WI38 (cell line): ENCODE measurements at regions not wholly inside any gene's neighbourhood (a gene's known extent, or its start where the extent isn't known, plus 50 kb on each side); places are given as distances from the start of the nearest gene placed in this dataset.

ENCODE experiments used
- H3K4me3 ChIP-seq: 2 replicates; pipeline ENCODE4 v1.5.1; 2011; ENCODE audit warnings: low read depth, mild to moderate bottlenecking, control low read depth, low read length
- TF ChIP-seq, protein P1 (sequence below): IDR thresholded peaks from 2 replicates; pipeline ENCODE4 v1.5.1; 2012; ENCODE audit warnings: low read depth, mild to moderate bottlenecking, control low read depth, low read length

DNA sequence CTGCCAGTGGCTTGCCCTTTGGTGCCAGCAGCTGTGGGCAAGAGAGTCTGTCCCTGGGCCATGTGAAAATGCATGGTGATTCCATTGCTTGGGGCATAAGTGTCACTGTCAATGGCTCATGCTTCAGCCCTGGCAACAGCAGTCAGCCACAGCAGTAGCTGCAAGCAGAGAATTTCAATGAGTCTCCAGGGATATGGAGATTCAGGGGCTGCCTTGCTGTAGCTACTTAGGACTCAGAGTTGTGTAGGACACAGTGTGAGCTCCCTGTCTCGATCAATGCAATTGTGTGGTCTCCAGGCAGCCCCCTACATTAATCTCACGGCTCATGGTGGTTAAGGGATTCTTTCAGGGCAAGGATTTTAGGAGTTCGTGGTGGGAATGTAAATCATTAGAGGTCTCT, 126.3 kb upstream of the STARD3NL start:
- TF ChIP-seq, protein P1, sequence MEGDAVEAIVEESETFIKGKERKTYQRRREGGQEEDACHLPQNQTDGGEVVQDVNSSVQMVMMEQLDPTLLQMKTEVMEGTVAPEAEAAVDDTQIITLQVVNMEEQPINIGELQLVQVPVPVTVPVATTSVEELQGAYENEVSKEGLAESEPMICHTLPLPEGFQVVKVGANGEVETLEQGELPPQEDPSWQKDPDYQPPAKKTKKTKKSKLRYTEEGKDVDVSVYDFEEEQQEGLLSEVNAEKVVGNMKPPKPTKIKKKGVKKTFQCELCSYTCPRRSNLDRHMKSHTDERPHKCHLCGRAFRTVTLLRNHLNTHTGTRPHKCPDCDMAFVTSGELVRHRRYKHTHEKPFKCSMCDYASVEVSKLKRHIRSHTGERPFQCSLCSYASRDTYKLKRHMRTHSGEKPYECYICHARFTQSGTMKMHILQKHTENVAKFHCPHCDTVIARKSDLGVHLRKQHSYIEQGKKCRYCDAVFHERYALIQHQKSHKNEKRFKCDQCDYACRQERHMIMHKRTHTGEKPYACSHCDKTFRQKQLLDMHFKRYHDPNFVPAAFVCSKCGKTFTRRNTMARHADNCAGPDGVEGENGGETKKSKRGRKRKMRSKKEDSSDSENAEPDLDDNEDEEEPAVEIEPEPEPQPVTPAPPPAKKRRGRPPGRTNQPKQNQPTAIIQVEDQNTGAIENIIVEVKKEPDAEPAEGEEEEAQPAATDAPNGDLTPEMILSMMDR, result no peak
- no peak overlapping the region for H3K4me3 ChIP-seq

DNA sequence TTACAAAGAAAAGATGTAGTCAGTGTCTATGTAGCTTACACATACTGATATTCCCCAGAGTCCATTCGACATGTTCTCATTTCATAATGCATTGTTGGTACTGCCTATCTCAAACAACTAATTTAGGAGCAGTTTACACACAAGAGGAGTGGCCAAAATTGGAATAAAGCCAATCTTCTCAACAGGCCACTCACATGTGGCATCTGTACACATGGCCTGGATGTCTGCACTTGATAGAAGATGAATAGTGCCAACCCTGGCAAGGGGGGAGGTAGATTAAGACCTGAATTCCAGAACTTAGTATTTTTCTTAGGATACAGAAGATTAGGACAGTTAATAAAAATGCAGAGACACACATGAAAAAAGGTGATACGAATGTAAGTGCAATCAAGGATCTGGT, 125.3 kb upstream of the STARD3NL start:
- TF ChIP-seq, protein P1, result no peak
- H3K4me3 ChIP-seq, result no peak overlapping the region

DNA sequence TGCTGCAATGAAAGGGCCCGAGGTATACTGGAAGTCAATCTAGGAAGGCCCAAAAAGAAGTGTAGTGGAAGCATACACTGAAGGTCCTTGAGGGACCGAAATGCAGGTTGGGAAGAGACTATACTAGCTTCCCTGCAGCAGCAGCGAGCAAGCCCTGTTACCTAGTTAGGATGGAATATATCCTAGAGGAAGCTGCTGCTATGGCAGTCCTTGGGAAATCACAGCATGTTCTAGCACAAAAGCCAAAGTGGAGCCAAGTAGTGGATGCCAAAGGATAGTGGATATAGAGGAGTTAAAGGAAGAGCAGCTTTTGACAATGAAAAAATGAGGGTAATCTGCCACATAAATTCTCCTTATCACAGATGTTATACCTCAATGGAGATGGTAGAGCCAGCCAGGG, 123.8 kb upstream of the STARD3NL start:
- TF ChIP-seq, protein P1, result no peak
- H3K4me3 ChIP-seq, result no peak overlapping the region

DNA sequence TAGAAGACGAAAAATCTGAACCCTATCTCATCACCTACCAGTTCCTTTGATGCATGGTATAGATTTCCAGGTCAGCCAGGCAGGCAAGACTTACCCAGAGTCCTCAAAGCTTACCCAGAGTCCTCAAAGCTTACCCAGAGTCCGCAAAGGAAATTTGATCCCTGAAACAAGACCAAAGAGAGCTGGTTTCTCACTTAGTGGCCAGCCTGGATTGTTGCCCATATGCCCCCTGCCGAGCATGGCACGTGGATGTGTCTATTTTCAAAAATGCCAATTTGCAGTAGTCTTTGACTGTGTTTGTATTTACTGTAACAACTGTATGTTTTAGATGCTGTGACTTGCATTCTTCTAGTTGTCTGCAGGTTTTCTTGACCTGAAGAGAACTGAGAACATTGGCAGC, 120.2 kb upstream of the STARD3NL start:
- TF ChIP-seq, protein P1, result no peak
- H3K4me3 ChIP-seq, result no peak overlapping the region

DNA sequence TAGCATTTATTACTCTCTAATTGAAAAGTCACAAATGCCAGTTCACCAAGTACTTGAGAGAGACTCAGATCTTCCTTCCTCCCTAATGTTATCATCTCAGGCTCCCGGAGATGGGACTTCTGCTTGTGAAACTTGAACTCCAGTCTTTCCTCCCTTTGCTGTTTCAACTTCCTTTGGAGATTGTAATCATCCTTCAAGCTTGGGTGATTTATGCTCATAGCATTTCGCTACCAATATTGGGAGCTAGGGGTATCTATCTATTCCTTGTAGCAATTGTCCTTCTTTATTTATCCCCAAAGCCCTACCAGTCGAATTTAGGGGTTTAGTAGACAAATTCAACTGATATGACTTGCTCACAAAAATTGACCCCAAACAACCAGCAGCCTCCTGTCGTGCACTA, 117.9 kb upstream of the STARD3NL start:
- no peak overlapping the region for H3K4me3 ChIP-seq
- TF ChIP-seq, protein P1, result no peak

DNA sequence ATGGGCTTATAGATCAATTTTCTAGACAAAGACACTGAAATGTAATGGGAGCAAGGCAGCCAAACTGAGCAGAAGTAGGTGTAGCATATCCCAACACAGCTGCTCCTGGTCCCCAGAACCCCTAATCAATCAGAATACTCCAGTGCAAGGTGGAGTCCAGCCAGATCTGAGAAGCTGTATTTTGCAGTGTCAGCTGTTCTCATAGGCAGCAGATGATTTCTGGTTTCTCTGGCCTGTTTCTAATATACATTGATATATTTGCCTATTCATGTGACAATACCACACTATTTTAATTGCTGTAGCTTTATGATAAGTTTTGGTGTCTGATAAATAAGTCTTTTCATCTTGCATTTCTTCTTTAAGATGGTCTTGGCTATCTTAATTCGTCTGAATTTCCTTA, 117.4 kb upstream of the STARD3NL start:
- no peak overlapping the region for H3K4me3 ChIP-seq
- TF ChIP-seq, protein P1, result no peak

DNA sequence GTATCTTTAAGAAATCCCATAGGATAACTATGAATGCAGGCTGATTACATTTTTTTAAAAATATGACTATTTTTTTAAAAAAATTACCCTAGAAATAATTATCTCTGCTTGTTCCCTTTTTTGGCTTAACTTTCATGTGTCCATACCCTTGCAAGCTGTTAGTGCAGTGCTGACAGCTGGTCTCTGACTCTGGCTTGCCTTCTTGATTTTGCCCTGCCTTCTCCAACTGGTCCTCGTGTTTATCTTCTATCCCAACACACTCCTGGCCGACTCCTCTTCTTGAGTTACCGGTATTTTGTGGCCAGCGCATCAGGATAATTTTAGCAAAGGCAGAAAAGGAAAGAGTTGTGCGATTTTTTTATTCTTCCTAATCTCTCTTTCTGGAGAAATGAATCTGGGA, 111.7 kb upstream of the STARD3NL start:
- TF ChIP-seq, protein P1, result no peak
- H3K4me3 ChIP-seq, result no peak overlapping the region
